OCI-LY7 (cell line): ENCODE measurements at regions not wholly inside any gene's neighbourhood (a gene's known extent, or its start where the extent isn't known, plus 50 kb on each side); places are given as distances from the start of the nearest gene placed in this dataset.

Experiments used
- BruUV-seq: library from RNA; stranded (reverse); fragments of 400-500 nt; replicated peaks from 2 replicates; lab custom pipeline; 2021; lab: Mats Ljungman, UMichigan
- CTCF ChIA-PET: fragments of 300-600 bp; sonication (Branson Sonifier 250); formaldehyde crosslinking; loops from one replicate; lab custom pipeline; 2022; ENCODE audit warnings: antibody characterized with exemption; ENCODE audit not compliant: unreplicated experiment; lab: Charles Lee
- POLR2A ChIA-PET: fragments of 300-600 bp; sonication (Branson Sonifier 250); formaldehyde crosslinking; loops from one replicate; lab custom pipeline; 2022; ENCODE audit warnings: antibody characterized with exemption; lab: Charles Lee
- DNase-seq: peaks from one replicate; pipeline ENCODE4 v3.0.0-alpha.2; 2015; ENCODE audit warnings: low spot score
- H2AFZ ChIP-seq: fragments of 200-600 bp; sonication (generic), shearing (Covaris generic); 2 replicates; pipeline ENCODE4 v1.6.1; 2014; ENCODE audit warnings: mild to moderate bottlenecking, antibody characterized with exemption, low read length, moderate library complexity
- H3K27ac ChIP-seq: fragments of 200-600 bp; sonication (generic); 2 replicates; pipeline ENCODE4 v1.5.1; 2014; ENCODE audit warnings: mixed run types, low read depth, mild to moderate bottlenecking, moderate library complexity, low read length, inconsistent platforms; ENCODE audit not compliant: poor library complexity, severe bottlenecking
- H3K36me3 ChIP-seq: fragments of 200-600 bp; sonication (generic); 2 replicates; pipeline ENCODE4 v1.6.1; 2014; ENCODE audit warnings: mild to moderate bottlenecking, antibody characterized with exemption, low read length, moderate library complexity, mixed read lengths; ENCODE audit not compliant: insufficient read depth
- H3K4me1 ChIP-seq: fragments of 200-600 bp; sonication (generic); 2 replicates; pipeline ENCODE4 v1.5.1; 2014; ENCODE audit warnings: mild to moderate bottlenecking, low read length; ENCODE audit not compliant: insufficient read depth, poor library complexity, severe bottlenecking
- H3K4me2 ChIP-seq: fragments of 200-600 bp; sonication (generic); 2 replicates; pipeline ENCODE4 v1.6.1; 2014; ENCODE audit warnings: mild to moderate bottlenecking, low read length
- H3K4me3 ChIP-seq: fragments of 200-600 bp; sonication (generic); 2 replicates; pipeline ENCODE4 v1.5.1; 2014; ENCODE audit warnings: mild to moderate bottlenecking, low read depth, low read length; ENCODE audit not compliant: poor library complexity, severe bottlenecking
- H3K79me2 ChIP-seq: fragments of 200-600 bp; sonication (generic); 2 replicates; pipeline ENCODE4 v1.6.1; 2016; ENCODE audit warnings: low read depth, mild to moderate bottlenecking, low read length, moderate library complexity, mixed read lengths; ENCODE audit not compliant: insufficient read depth
- H3K9me2 ChIP-seq: fragments of 200-600 bp; sonication (generic); 2 replicates; pipeline ENCODE4 v1.6.1; 2016; ENCODE audit warnings: mild to moderate bottlenecking, low read length, mixed read lengths; ENCODE audit not compliant: insufficient read depth
- H3K9me3 ChIP-seq: fragments of 200-600 bp; sonication (generic); 2 replicates; pipeline ENCODE4 v1.6.1; 2014; ENCODE audit warnings: mild to moderate bottlenecking, mixed run types, low read length, mixed read lengths
- H4K20me1 ChIP-seq: fragments of 200-600 bp; sonication (generic); 2 replicates; pipeline ENCODE4 v1.6.1; 2014; ENCODE audit warnings: mild to moderate bottlenecking, antibody characterized with exemption, low read length, moderate library complexity, mixed read lengths; ENCODE audit not compliant: insufficient read depth
- CTCF ChIP-seq: fragments of 200-600 bp; sonication (generic); conservative IDR thresholded peaks from 2 replicates; pipeline ENCODE4 v1.5.1; 2014; ENCODE audit warnings: mild to moderate bottlenecking, antibody characterized with exemption, low read length, moderate library complexity, mixed read lengths
- EZH2phosphoT487 ChIP-seq: fragments of 200-600 bp; sonication (generic); IDR thresholded peaks from 2 replicates; pipeline ENCODE4 v1.6.1; 2018; ENCODE audit warnings: low read depth, borderline replicate concordance, mild to moderate bottlenecking, mixed run types, antibody characterized with exemption, low read length, moderate library complexity, mixed read lengths
- intact Hi-C: fragments of 100-400 bp; cut with micrococcal nuclease; formaldehyde crosslinking; loops from one replicate; pipeline ENCODE4 v1.10.0; 2022; ENCODE audit not compliant: unreplicated experiment

- H3K79me2 ChIP-seq, result no peaks in the 10 kb centered on the region
- intact Hi-C loops, result no loop called here
- peaks cover 25% of the 10 kb centered on the region for H3K4me1 ChIP-seq
- ChIA-PET POLR2A (no interaction called here), CTCF (no interaction called here)
- H4K20me1 ChIP-seq, result no peaks in the 10 kb centered on the region
- H3K9me2 ChIP-seq, result no peaks in the 10 kb centered on the region
- no peak overlapping the region for H2AFZ ChIP-seq
- H3K9me3 ChIP-seq, result peaks cover 19% of the 10 kb centered on the region; the same call in 1 of the 2 replicates
- no peak overlapping the region for H3K4me3 ChIP-seq
- no peak overlapping the region for H3K27ac ChIP-seq
- DNase-seq, result no peak
- TF ChIP-seq CTCF (no peak), EZH2phosphoT487 (no peak)
- no peak overlapping the region for H3K4me2 ChIP-seq
- BruUV-seq, result no TSS peak
- H3K36me3 ChIP-seq, result peaks cover 13% of the 10 kb centered on the region; the same call in 1 of the 2 replicates
These were observed 110.4 kb upstream of the TOP3B start for GRCh38 chr22:22092974-22093373.

- no peak for DNase-seq
- H3K4me3 ChIP-seq, result no peak overlapping the region
- no peak overlapping the region for H2AFZ ChIP-seq
- POLR2A ChIA-PET, result no interaction called here
- peaks cover 16% of the 10 kb centered on the region for H3K4me1 ChIP-seq
- H3K36me3 ChIP-seq, result peaks cover 5% of the 10 kb centered on the region; the same call in 1 of the 2 replicates
- no peaks in the 10 kb centered on the region for H4K20me1 ChIP-seq
- H3K9me3 ChIP-seq, result peaks cover 10% of the 10 kb centered on the region; the same call in 1 of the 2 replicates
- intact Hi-C loops, result no loop called here
- no peak for TF ChIP-seq EZH2phosphoT487
- TF ChIP-seq CTCF, result no peak
- CTCF ChIA-PET, result no interaction called here
- no peaks in the 10 kb centered on the region for H3K79me2 ChIP-seq
- no peak overlapping the region for H3K4me2 ChIP-seq
- no peak overlapping the region for H3K27ac ChIP-seq
- H3K9me2 ChIP-seq, result no peaks in the 10 kb centered on the region
- BruUV-seq, result no TSS peak
These were observed 109.5 kb upstream of the TOP3B start for GRCh38 chr22:22092101-22092500.

GRCh38 chr22:22091400-22091878, 108.9 kb upstream of the TOP3B start:
- H3K4me3 ChIP-seq, result no peak overlapping the region
- no peak overlapping the region for H3K4me2 ChIP-seq
- peaks cover 14% of the 10 kb centered on the region for H3K4me1 ChIP-seq
- no peaks in the 10 kb centered on the region for H3K9me2 ChIP-seq
- DNase-seq, result no peak
- 0 out of 2 replicates have a peak, but pooled peaks cover 3% of the 10 kb centered on the region for H3K9me3 ChIP-seq
- no TSS peak for BruUV-seq
- POLR2A ChIA-PET, result no interaction called here
- H4K20me1 ChIP-seq, result no peaks in the 10 kb centered on the region
- H3K79me2 ChIP-seq, result no peaks in the 10 kb centered on the region
- no peak overlapping the region for H2AFZ ChIP-seq
- CTCF ChIA-PET, result no interaction called here
- no peak overlapping the region for H3K27ac ChIP-seq
- intact Hi-C loops, result no loop called here
- no peak for TF ChIP-seq EZH2phosphoT487
- TF ChIP-seq CTCF, result no peak
- H3K36me3 ChIP-seq, result no peaks in the 10 kb centered on the region
